Stimulated activated CD4-positive, alpha-beta T cell treated with anti-CD3 and anti-CD28 coated beads, Interleukin-4, amount 100 ng/mL, for 48 hours (primary cell): ENCODE measurements at regions not wholly inside any gene's neighbourhood (a gene's known extent, or its start where the extent isn't known, plus 50 kb on each side); places are given as distances from the start of the nearest gene placed in this dataset.

Experiments used
- DNase-seq, 2 donors: peaks; one replicate each; pipeline ENCODE4 v3.0.0-alpha.2; 2020; ENCODE audit warnings: low read depth in 2 of 2

DNA sequence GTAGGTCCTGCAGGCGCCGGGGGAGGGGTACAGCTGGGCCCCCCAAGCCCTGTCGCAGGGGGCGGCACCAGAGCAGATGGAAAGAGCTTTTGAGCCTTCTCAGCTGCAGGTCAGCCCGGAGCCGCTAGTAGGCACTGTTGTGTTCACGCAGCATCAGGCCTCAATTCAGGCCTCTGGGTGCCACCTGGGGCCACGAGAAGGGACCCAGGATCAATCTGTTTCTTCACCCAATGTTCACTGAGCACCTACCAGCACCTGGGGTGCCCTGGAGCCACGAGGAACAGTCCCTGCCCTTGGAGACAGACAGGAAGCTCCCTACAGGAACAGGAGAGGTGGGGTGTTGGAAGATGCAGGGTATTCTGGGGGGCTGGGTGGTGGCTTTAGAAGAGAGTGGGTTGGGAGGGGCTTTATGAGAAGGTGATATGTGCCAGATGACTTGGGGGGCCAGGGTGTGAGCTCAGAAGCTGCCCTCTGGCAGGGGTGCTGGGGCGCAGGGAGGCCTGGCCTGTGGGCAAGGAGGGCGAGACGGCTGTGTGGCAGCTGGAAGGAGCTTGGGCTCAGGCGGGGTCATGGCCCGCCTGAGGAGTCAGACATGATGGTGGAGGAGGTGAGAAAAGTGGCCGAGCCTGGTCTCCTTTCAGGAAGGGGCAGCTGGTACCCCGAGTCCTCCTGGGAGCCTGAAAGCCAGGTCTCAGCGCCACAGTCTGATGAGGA lies 121.9 kb upstream of the GSE1 start:
- DNase-seq: peak; percentile 30

DNA sequence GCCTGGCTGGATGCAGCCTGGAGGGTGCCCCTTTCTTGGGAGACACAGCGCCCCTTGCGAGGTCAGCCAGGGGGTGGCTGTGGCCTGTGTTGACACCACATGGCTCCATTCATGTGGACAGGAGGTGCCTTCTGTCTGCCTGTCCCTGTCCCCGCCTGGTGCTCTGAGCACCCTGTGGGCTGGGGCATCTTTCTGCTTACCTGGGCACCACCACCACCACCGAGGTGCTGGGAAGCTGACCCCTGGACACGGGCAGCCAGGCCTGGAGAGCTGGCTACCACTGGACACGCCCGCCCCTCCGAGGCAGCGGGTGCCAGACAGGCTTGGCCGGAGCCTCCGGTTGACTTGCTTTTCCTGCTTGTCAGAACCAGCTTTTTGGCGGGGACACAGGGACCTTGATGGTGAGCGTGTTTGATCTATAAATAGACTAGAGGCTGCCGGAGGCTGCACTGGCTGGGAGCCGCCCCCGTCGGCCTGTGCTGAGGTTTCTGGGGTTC lies 121.3 kb upstream of the GSE1 start:
- no peak for DNase-seq

DNA sequence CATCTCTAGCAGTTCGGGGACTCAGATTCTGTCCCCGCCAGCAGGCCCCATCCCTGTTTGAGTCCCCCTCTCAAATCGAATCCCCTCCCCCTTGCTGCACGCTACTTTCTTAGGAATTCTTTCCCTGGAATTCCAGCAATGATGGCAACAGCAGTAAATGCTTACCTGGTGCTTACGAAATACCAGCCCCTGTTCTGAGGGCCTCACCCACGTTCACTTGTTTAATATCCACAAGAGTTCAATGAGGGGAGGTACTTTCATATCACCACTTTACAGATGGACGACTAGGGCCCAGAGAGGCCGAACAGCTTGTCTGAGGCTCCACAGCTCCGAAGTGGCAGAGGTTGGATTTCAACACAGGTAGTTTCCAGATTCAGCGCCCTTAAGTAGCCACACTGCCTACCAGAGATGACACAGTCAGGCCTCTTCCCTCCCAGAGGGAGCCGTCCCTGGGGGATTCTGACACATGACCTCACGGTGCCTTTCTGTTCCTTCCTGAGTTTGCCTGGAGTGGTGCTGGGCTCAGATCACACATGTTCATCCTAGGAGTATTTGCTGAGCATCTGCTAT lies 120.7 kb upstream of the GSE1 start:
- DNase-seq: no peak

DNA sequence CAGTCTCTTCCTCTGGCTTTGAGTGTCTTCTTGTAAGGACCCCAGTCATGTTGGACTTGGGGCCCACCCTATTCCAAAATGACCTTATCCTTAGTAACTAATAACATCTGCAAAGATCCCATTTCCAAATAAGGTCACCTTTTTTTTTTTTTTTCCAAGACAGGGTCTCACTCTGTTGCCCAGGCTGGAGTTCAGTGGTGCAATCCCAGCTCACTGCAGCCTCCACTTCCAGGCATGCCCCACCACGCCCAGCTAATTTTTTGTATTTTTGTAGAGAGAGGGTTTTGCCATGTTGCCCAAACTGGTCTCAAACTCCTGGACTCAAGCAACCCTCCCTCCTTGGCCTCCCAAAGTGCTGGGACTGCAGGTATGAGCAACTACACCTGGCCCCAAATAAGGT lies 118.8 kb upstream of the GSE1 start:
- no peak for DNase-seq

DNA sequence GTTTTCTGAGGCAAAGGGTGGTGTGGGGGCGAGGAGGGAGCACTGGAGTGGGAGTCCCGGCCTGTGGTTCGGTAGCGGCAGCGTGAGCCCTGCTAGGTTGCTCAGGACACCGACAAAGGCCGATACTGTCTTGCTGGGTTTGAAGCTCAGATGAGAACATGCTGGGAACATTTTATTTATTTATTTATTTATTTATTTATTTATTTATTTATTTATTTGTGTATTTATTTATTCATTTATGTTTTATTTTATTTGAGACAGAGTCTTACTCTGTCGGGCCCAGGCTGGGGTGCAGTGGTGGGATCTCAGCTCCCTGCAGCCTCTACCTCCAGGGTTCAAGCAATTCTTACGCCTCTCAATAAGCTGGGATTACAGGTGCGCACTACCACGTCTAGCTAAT lies 117.9 kb upstream of the GSE1 start:
- DNase-seq: no peak

DNA sequence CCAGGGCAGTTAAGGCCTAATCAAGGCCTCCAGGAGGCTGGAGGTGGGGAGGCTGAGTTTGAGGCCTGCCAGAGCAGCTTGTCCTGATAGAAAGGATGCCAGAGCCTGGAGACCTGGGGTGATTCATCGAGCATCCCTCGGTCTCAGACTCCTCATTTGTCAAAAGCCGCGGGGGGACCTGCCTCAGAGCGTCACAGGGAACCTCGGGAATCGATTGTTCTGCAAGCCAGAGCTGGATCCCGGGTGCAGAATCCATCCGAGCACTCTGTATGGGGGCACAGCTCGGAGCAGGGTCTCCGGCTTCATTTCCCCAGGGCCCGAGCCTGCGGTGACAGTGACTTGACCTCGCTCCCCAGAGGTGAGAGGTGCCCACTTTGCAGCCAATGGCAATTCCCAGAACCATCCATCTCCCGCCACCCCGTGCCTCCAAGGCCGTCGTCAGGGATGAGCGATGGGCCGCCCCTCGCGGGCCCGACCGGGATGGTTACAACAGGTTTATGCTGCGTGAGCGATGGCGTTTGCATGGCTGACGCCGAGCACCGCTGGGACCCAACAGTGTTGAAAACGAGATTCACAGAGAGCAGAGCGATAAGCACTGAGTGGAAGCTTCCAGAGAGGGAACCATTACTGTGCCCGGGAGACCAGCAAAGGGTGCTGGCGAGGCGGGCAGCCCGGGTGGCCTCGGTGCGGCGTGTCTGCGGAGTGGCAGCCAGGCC lies 117.1 kb upstream of the GSE1 start:
- no peak for DNase-seq

DNA sequence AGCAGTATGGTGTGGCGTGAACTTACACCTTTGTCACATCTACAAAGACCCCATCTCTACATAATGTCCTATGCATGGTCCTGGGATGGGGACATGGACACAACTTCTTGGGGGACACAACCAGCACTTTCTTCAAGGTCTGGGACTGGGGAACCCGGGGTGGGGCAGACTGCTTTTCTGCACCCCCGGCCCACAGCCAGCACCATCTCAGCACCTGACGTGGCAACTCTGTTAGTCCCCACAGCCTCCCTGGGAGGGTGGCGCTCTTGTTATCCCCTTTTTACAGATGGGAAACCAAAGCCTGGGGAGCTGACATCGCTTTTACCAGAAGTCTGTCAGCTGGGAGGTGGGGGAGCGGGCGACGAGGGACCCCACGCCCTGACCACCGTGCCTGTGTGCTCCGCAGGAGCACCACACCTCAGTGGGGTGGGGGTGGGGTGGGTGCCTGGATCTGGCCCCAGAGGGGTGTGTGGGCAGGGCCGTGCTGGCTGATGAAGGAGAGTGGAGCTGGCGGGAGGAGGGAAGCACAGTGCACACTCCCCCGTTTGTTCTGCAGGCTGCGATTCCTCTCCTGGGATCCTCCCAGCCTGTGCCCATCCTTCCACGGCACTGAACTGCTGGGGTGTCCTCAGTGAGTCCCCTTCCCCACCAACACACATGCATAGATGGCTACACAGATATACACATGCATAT lies 115.4 kb upstream of the GSE1 start:
- DNase-seq: no peak

DNA sequence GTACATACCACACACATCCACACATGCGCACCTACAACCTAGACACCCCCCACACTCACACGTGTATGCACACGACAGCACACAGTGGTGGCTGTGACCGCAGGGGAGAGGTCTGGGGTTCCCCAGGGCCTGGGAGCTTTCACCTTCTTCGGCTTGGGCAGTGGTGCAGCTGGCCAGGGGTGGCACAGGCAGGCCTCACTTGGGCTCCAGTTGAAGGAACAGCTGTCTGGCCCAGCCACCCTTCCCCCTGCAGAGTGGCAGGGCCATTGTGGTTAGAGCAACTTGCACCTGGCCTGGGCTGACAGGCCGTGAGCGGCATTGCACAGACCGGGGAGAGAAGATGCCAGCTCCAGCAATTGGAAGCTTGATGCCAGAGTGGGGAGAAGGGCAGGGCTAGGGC lies 114.5 kb upstream of the GSE1 start:
- DNase-seq: no peak

DNA sequence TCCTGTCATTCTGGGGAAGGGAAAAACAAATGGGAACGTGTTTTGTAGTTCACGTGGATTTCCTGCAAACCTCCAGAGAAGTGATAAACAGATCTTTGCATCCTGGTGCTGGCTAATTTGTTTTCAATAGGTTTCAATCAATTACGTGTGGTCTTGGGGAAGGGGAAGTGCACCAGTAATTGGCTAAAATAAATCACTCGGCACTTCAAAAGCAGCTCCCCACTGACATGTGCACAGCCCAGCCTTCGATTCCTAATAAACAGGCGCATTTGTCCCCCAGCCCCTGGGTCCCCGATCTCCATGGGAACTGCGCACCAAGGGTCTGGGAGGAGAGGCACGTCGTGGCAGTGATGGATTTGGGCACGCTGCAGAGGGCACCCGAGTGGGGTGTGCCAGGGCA lies 112.9 kb upstream of the GSE1 start:
- DNase-seq: no peak

DNA sequence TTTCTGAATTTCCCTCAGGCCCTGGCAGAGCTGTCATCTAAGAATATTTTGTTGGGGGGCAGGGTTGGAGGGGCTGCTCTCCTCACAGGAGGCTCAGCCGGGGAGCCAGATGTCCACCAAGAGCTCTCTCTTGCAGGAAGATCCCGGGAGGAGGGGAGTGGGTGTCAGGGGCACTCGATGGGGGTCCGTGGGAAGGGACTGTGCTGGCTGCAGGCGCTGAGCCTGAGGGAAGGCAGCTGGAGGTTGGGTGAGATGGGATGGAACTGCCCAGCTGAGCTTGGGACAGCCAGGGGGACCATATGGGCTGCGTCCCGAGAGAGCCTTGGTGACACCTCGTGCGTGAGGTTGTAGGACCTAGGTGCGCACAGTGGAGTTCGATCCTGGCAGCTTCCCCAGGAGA lies 111.2 kb upstream of the GSE1 start:
- no peak for DNase-seq

DNA sequence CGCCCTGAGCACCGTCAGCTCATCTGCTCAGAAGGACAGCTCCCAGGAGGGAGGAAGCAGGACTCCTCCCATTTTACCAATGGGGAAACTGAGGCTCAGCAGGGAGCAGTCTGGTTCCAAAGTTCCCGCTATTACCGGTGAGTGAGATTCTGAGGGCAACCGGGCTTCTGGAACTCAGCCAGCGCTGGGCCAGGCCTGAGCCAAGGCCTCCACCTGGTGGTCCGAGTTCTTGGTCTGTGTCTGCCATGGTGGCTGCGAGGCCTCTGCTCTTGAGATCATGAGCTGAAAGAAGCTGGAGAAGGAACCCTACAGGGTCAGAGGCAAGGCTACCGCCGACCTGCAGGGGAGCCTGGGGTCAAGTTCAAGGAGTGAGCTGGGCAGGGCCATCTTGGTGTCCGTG lies 110.8 kb upstream of the GSE1 start:
- DNase-seq: no peak

DNA sequence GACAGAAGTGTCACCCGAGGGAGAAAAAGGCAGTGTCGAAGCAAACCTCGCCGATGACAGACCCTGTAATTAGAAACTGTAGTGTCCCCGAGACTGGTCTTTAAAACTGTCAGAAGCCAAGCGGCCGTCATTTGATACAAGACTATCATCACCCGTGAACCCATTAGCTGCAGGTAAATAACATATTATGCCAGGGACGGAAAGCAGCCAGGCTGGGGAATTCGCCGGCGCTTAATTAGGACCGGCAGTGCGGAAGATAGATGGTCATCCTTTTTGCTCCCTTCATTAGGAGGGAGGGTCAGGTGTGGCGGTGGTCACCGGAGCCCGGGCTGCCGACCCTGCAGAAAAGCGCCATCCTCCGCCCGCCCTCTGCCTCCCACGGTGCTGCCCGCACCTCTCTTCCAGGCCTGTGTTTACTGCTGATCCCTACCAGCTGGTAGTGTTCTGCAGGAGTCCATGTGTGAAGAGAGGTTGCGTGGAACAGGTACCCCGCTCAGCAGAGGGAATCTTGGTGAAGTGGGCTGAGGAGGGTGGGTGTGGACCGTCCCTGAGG lies 109.4 kb upstream of the GSE1 start:
- no peak for DNase-seq

DNA sequence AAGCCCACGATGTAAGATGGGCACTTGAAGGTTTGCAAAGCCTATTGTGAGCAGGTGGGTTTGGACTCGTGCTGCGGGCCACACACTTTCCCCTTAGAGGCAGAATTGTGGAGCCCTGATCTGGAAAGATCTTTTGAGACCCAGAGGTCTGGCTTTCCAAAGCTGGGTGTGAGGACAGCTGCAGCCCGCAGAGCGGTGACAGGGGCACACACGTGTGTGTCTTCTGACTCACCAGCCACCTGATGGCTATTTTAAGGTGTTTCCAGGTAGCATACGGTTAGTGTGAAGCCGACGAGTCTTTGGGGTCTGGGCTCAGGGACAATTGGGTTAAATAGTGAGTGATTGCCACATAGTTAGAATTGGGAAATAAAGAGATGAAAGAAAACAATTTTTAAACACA lies 108.9 kb upstream of the GSE1 start:
- no peak for DNase-seq

DNA sequence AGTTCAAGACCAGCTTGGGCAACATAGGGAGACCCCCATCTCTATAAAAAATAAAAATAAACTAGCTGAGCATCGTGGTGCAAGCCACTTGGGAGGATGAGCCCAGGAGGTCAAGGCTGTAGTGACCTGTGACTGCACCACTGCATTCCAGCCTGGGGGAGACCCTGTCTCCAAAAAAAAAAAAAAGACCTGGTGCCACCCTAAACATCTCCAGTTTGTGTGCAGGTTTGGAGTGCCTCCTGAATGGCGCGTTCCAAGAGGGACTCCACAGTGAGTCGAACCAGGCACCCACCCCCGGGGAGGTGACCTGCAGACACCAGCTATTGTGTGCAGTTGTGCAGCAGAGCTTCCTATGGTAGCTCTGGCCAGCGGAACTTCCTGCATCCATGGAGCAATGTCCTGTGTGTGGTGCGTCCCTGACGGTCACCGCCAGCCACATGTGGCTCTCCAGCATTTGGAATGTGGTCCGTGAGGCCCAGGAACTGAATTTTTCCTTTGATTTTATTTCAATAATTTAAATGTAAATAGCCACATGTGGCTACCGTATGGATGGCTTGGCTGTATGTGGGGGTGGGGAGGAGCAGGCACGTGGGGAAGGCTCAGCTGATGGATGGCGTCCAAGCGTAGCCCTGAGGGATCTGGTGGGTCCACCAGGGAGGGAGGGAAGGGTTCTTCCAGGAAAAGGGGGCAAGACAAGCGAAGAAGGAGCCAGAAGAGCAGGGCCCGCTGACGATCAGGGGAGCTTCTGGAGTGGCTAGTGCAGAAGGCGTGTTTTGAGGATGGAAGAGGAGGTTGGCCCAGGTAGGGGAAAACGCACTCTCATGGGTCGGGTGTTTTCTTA lies 107.1 kb upstream of the GSE1 start:
- no peak for DNase-seq

DNA sequence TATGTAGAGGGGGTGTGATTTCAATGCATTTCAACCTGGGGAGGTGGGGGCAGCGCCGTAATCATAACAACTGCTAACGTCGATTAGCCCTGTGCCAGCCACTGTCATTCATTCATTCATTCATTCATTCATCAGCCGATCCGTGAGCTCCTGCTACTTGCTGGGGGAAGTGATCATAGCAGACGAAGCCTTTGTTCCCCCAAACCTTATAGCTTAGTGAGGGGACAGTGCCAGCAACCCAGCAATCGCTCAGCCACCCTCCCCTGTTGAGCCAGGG lies 106.5 kb upstream of the GSE1 start:
- no peak for DNase-seq

DNA sequence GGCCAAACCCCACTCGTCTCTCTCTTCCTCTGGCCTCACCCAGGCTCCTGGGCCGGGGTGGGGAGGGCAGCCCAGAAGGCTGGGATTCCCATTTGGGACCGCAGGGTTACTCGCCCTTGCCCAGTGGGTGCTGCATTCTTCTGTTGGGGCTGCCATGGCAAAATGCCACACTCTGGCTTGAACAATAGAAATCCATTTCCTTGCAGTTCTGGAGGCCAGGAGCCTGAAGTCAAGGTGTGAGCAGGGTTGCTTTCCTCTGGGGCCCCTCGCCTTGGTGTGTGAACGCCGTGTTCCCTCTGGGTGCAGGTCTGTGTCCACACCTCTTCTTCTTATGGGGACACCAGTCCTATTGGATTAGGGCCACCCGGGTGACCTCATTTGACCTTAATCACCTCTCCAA lies 105.8 kb upstream of the GSE1 start:
- DNase-seq: no peak

DNA sequence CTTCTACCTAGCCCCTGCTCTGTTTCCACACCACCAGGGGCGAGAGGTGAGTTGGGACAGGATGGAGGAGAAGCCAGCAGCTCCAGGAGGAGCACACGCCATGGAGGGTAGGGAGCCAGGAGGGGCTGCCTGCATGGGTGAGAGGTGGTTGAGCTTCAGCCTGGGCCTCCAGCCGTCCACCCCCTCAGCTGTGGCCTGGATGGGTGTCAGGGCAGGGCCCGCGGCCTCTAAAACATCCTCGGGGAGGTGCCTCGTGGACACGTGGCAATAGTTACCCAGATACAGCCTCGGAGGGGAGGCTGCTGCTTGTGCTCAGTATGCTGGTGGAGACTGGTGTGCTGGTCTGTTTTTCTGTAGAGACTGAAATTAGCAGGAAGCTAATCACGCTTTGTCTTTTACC lies 104.7 kb upstream of the GSE1 start:
- DNase-seq: no peak

DNA sequence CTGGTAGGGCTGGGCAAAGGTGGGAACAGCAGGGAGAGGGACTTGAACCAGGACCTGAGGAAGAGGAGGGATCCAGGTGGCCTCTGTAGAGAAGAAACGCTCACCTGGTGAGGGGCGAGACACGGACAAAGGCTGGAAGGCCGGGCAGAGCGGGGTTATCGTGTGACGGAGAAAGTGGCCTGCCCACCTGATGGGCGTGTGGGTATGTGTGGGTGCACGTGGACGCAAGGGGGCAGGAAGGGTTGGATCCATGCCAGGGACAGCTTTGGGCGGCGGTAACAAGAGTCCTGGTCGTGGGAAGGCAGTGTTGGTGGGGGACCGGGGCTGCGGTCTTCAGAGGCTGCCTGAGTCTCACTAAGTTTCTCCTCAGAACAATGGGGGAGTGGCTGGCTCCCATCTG lies 104.1 kb upstream of the GSE1 start:
- DNase-seq: no peak

DNA sequence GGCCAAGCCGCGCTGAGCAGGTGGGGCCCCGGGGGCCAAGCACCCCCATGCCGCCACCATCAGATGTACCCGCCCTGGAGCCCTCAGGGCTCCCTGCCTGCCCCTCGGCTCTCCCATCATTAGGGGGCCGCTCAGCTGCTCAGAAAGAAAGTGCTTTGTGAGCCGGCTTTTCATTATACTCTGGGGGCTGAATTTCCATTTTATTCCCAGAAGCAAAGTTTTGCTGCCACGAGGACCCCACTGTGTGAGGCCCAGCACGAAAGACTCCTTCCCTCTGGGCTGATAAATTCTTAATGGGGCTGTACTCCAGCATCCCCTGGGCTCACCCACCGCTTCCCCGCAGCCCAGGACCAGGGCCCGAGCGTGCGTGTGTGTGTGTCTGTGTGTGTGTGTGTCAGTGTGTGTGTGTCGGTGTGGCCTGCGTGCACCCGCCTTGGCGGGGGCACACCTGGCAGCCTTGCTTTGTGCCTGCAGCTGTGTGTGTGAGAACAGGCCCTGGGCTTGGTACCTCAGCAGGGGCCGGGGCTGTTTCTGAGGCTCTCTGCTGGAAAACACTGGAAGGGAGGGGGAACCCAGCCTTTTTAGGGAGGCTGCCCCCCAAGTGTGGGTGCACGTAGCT lies 103.0 kb upstream of the GSE1 start:
- DNase-seq: no peak

DNA sequence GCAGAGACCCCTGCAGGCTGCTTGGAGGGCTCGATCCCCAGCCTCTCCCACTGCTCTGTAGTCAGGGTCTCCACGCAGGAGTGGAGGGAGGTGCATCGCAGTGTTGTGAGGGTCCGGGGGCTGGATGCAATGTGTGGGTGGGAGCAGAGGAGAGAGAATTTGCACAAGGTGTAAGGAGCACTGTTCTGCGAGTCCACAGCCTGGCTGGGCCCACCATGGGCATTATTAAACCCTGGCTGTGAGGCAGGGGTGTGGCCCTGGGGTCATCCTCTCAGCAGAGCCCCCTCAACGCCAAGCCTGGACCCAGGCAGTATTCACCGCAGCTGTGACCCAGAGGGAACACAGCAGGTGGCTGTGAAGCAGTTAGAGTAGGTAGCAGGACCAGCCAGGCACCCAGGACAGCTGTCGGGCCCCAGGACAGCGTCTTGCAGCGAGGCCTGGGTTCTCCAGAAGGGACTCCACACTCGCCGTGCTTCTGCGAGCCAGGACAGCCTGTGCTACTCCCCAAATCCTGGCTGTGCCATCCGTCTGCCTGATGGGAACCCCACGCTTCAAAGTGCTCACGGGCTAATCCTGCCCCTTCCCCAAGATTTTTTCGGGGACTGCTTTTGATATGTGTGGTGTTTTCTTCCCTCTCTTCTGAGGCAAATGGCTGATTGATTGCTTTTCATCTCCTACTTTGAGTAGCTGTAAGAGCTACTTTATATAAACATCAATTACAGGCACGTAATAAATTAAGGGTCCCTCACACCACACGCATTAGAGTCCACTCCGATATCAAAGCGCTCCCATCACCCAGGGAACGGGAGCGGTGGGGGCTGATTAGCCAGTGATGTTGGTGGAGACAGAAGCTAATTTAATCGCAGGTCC lies 100.9 kb upstream of the GSE1 start:
- no peak for DNase-seq
